Esophagus muscularis mucosa (tissue), 4 donors: ENCODE measurements at regions not wholly inside any gene's neighbourhood (a gene's known extent, or its start where the extent isn't known, plus 50 kb on each side); places are given as distances from the start of the nearest gene placed in this dataset.

Source experiments
- EP300 ChIP-seq: sonication (generic); formaldehyde crosslinking; IDR thresholded peaks from one replicate; pipeline ENCODE4 v1.6.1; 2017; ENCODE audit warnings: antibody characterized with exemption
- POLR2AphosphoS5 ChIP-seq, 2 donors: sonication (generic); formaldehyde crosslinking; IDR thresholded peaks; one replicate each; pipeline ENCODE4 v1.6.1; 2017; ENCODE audit warnings: antibody characterized with exemption in 2 of 2
- TF ChIP-seq, protein P1 (sequence below), 3 experiments: fragments of 200-600 bp in 2 of 3; fragments of 450-650 bp in 1 of 3; sonication (generic) in 2 of 3; IDR thresholded peaks; one replicate each; pipeline ENCODE4 v1.5.1; 2017 to 2019; ENCODE audit warnings: antibody characterized with exemption in 3 of 3, mild to moderate bottlenecking in 2 of 3, moderate library complexity in 1 of 3

GRCh38 chr14:66371776-66372175, 114.4 kb upstream of the CCDC196 start:
- TF ChIP-seq POLR2AphosphoS5 (IDR thresholded peaks at IDR 0.05): no peak
- TF ChIP-seq, protein P1, sequence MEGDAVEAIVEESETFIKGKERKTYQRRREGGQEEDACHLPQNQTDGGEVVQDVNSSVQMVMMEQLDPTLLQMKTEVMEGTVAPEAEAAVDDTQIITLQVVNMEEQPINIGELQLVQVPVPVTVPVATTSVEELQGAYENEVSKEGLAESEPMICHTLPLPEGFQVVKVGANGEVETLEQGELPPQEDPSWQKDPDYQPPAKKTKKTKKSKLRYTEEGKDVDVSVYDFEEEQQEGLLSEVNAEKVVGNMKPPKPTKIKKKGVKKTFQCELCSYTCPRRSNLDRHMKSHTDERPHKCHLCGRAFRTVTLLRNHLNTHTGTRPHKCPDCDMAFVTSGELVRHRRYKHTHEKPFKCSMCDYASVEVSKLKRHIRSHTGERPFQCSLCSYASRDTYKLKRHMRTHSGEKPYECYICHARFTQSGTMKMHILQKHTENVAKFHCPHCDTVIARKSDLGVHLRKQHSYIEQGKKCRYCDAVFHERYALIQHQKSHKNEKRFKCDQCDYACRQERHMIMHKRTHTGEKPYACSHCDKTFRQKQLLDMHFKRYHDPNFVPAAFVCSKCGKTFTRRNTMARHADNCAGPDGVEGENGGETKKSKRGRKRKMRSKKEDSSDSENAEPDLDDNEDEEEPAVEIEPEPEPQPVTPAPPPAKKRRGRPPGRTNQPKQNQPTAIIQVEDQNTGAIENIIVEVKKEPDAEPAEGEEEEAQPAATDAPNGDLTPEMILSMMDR (IDR thresholded peaks at IDR 0.05): no peak
- no peak for TF ChIP-seq EP300
